ENCODE measurements at regions not wholly inside any gene's neighbourhood (a gene's known extent, or its start where the extent isn't known, plus 50 kb on each side); places are given as distances from the start of the nearest gene placed in this dataset.

DNA sequence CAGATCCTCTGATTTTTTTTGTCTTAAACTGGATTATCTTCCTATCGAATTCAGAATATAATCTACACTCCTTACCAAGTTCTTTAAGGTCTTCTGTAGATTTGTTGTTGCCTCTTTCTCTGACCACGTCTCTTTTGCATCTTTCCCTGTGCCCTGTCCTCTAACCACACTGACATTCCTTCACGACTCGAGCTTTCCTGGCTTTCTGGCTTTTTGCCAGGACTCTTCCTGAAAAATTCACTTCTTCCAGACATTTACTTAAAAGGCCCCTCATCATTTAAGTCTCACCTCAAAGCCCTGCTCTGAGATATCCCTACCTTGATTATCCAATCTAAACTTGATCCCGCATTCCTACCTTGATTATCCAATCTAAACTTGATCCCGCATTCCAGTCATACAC lies 422.3 kb upstream of the DCN start:
- DNase-seq (ENCODE audit: low spot score): no peak
- H3K27ac Mint-ChIP-seq: no peak overlapping the region
- no peaks in the 10 kb centered on the region for H3K27me3 Mint-ChIP-seq (ENCODE audit: low read depth)
- H3K4me3 Mint-ChIP-seq: no peak overlapping the region
- H3K4me1 Mint-ChIP-seq (ENCODE audit: low read depth): peaks cover 3% of the 10 kb centered on the region
- H3K36me3 Mint-ChIP-seq (ENCODE audit: low read depth): no peaks in the 10 kb centered on the region
- H3K9me3 Mint-ChIP-seq: no peaks in the 10 kb centered on the region

DNA sequence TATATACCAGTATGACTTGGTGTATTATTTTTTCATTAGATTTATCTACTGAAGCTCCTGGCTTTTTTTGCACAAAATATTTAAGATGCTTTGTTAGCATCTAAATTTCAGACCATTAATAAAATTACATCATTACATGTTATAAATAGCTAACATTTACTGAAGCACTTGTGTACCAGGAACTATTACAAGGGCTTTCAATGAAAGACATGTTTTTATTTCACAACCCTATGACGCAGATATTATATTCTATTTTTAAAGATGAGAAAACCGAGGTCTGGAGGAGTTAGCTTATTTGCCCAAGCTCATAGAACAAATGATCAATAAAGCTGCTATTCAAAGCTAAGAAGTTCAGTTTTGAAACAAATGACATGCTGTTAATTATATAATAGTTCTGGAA lies 420.4 kb upstream of the DCN start:
- H3K27me3 Mint-ChIP-seq (ENCODE audit: low read depth): no peaks in the 10 kb centered on the region

DNA sequence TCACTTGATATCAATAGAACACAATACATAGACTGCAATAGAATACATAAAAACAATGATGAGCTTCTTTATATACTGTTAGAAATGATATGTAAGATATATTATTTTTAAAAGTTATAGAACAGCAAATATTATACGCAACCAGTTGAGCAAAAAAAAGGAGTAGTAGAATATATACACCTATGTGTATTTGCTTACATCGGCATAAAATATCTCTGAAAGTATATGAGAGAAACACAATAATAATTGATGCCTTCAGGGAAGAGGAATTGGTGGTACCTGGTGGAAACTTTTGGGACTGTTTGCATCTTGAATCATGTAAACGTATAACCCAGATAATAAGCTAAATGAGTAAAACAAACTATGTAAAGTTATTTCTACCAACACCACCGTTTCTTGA lies 418.4 kb upstream of the DCN start:
- H3K27ac Mint-ChIP-seq: no peak overlapping the region
- no peak overlapping the region for H3K4me3 Mint-ChIP-seq
- DNase-seq (ENCODE audit: low spot score): no peak
- H3K27me3 Mint-ChIP-seq (ENCODE audit: low read depth): no peaks in the 10 kb centered on the region
- no peaks in the 10 kb centered on the region for H3K36me3 Mint-ChIP-seq (ENCODE audit: low read depth)
- no peaks in the 10 kb centered on the region for H3K4me1 Mint-ChIP-seq (ENCODE audit: low read depth)
- peaks cover 7% of the 10 kb centered on the region for H3K9me3 Mint-ChIP-seq

More for the DNA sequence above, 420.4 kb upstream of the DCN start:
- Mint-ChIP-seq H3K27ac (no peak overlapping the region), H3K4me1 (ENCODE audit: low read depth) (no peaks in the 10 kb centered on the region), H3K36me3 (ENCODE audit: low read depth) (no peaks in the 10 kb centered on the region), H3K9me3 (peaks cover 7% of the 10 kb centered on the region), H3K4me3 (no peak overlapping the region)
- no peak for DNase-seq (ENCODE audit: low spot score)

DNA sequence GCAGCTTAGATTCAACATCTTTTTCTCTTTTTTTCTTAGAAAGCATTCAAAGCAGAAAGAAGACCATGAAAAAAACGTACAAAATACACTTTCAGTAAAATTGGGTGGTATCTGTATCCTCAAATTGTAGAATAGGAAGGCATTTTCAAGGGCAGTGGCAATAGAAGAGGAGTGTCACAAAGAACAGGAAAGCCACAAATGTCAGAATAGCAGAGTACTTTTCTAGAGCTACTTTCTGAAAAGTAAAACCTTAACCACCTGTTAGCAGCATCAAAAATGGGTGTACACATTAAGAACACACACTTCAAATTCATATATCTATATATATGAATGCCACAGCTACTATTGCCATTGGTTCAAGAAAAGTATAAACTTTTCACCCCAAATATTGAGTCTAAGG lies 412.1 kb upstream of the DCN start:
- H3K4me1 Mint-ChIP-seq (ENCODE audit: low read depth): peaks cover 2% of the 10 kb centered on the region
- no peaks in the 10 kb centered on the region for H3K36me3 Mint-ChIP-seq (ENCODE audit: low read depth)
- H3K9me3 Mint-ChIP-seq: peaks cover 5% of the 10 kb centered on the region
- no peak for DNase-seq (ENCODE audit: low spot score)
- H3K27me3 Mint-ChIP-seq (ENCODE audit: low read depth): no peaks in the 10 kb centered on the region
- H3K4me3 Mint-ChIP-seq: no peak overlapping the region
- no peak overlapping the region for H3K27ac Mint-ChIP-seq

DNA sequence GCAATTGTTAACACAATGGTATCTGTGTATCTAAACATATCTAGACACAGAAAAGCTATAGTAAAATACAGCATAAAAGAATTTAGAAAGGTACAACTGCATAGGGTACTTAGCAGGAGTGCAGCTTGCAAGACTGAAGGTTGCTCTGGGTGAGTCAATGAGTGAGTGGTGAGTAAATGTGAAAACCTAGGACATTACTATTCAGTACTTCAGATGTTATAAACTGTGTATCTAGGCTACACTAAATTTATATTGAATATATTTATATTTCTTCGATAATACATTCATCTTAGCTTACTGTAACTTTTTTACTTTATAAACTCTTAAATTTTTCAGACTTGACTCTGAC lies 409.0 kb upstream of the DCN start:
- no peaks in the 10 kb centered on the region for H3K9me3 Mint-ChIP-seq
- no peak overlapping the region for H3K4me3 Mint-ChIP-seq
- peaks cover 4% of the 10 kb centered on the region for H3K4me1 Mint-ChIP-seq (ENCODE audit: low read depth)
- H3K36me3 Mint-ChIP-seq (ENCODE audit: low read depth): no peaks in the 10 kb centered on the region
- no peak for DNase-seq (ENCODE audit: low spot score)
- H3K27me3 Mint-ChIP-seq (ENCODE audit: low read depth): no peaks in the 10 kb centered on the region
- no peak overlapping the region for H3K27ac Mint-ChIP-seq

DNA sequence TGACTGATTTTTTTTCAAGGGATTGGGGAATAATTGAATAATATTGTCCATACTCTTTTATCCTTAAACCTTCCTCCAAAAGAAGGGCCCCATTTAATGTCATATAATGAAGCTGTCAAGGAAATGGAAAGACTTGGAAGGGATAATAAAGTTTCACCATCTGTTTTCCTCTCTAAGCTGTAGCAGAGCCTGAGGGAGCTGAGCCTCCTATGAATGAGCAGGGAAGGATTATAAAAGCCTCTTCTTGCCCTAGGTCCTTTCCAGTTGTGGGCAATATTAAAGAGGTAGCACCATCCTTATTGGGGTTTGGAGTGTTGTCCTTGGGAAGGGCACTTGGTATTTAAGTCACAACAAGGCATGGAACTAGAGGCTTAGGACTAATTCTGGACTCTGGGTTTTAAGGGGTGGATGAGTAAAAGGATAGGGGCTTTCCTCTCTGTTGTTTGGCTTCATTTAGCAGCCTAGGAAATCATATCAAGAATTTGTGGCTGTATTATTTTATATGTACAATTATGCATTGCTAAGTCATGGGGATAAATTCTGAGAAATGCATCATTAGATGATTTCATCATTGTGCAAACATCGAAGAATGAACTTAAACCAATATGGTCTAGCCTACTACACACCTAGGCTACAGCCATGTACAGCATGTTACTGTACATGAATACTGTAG lies 408.5 kb upstream of the DCN start:
- no peak overlapping the region for H3K4me3 Mint-ChIP-seq
- H3K27me3 Mint-ChIP-seq (ENCODE audit: low read depth): no peaks in the 10 kb centered on the region
- no peak for DNase-seq (ENCODE audit: low spot score)
- no peaks in the 10 kb centered on the region for H3K36me3 Mint-ChIP-seq (ENCODE audit: low read depth)
- H3K27ac Mint-ChIP-seq: no peak overlapping the region
- H3K4me1 Mint-ChIP-seq (ENCODE audit: low read depth): peaks cover 4% of the 10 kb centered on the region
- H3K9me3 Mint-ChIP-seq: no peaks in the 10 kb centered on the region

DNA sequence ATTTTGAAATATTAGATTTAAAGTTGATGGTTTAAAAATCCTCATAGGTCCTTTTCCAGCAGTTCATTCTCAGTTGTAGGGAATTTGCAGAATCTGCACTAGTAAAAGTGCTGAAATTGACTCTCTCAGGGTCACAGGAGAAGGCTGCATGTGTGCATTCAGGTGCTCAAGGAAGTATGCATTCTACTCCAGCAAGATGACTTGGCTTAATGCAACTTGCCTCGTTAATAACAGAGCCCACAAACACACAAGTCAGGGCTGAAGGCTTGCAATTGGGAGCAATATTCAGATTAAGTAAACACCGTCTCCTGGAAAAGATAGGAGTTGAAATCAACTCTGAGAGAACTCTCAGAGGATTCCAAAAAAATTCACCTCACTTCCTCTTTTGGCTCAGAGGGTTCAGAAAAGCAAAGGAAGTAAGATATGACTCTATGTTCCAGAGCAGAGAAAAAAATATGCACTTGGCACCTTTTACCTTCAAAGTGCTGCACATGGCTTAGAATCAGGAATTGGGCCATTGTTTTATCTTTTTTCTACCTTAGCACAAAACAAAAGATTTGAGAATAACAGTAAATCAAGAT lies 406.3 kb upstream of the DCN start:
- no peak overlapping the region for H3K27ac Mint-ChIP-seq
- no peaks in the 10 kb centered on the region for H3K9me3 Mint-ChIP-seq
- peaks cover 2% of the 10 kb centered on the region for H3K4me1 Mint-ChIP-seq (ENCODE audit: low read depth)
- H3K4me3 Mint-ChIP-seq: no peak overlapping the region
- no peak for DNase-seq (ENCODE audit: low spot score)
- no peaks in the 10 kb centered on the region for H3K36me3 Mint-ChIP-seq (ENCODE audit: low read depth)
- H3K27me3 Mint-ChIP-seq (ENCODE audit: low read depth): no peaks in the 10 kb centered on the region

DNA sequence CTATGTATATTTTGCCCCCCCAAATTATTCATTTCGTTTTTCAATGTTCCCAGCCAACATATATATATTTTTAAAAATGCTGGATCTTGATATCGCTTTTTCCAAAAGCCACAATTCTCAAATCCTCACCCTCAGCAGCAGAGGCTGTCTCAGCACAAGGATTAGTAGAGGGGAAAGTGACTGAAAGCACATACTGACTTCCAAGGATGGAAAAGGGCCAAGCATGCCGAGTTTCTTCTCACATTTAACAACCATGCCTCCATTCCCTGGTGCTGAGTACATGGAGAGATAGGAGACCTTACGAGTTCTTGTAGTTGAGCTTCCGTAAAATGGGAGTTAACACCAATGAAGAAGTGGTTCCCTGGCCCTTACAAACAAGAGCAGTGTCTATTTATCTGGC lies 403.4 kb upstream of the DCN start:
- no peak for DNase-seq (ENCODE audit: low spot score)
- H3K4me3 Mint-ChIP-seq: no peak overlapping the region
- H3K27me3 Mint-ChIP-seq (ENCODE audit: low read depth): no peaks in the 10 kb centered on the region
- H3K9me3 Mint-ChIP-seq: no peaks in the 10 kb centered on the region
- H3K36me3 Mint-ChIP-seq (ENCODE audit: low read depth): no peaks in the 10 kb centered on the region
- H3K27ac Mint-ChIP-seq: no peak overlapping the region
- peaks cover 2% of the 10 kb centered on the region for H3K4me1 Mint-ChIP-seq (ENCODE audit: low read depth)

DNA sequence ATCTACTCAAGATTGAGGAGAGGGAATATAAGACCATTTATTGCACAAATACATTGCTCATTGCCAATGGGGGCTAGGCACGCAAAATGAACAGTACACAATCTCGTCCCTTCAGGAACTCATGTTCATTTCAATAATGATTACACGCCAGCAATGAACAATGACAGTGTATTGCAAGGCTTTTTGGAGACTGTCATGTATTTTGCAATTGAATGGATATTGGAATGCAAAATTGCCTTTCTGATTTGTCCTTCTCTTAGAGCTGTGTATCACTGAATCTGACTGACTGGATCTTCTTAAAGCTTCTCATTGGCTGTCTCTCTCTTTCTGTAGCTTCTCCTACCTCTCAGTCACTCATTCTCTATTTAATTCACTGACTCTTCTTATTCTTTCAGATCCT lies 400.2 kb upstream of the DCN start:
- no peak overlapping the region for H3K27ac Mint-ChIP-seq
- H3K4me3 Mint-ChIP-seq: no peak overlapping the region
- no peaks in the 10 kb centered on the region for H3K27me3 Mint-ChIP-seq (ENCODE audit: low read depth)
- H3K36me3 Mint-ChIP-seq (ENCODE audit: low read depth): no peaks in the 10 kb centered on the region
- no peaks in the 10 kb centered on the region for H3K9me3 Mint-ChIP-seq
- peaks cover 5% of the 10 kb centered on the region for H3K4me1 Mint-ChIP-seq (ENCODE audit: low read depth)
- no peak for DNase-seq (ENCODE audit: low spot score)

DNA sequence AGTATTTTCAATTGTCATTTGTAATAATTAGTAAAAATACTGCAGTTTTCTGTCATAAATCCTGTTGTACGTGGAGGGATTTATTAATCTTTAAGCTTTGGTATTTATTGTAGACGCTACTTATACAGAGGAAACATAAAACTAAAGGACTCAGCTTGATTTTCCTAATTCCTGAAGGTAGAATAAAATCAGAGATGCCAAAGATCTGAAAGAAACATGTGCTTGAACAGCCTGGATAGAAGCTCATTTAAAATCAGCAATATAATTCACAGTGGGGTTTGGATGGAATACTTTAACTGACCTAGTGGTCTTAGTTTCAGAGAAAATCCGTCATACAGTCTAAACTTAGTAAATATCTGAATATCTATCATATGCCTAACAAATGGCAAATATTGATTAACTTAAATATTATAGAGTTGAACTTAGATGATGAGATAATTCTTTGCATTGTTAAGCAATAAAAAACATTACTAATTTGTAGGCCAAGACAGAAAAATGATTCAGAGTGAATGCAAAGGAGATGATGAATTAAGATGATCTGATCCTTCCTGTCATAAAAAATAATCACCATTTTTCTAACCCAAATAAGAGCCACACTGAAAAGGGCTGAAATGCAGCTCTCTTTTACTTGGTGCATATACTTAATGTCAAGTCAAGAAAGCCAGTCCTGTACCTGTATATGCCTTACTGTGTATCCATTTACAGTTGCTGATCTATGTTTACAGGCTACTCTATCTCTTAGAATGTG lies 397.1 kb upstream of the DCN start:
- H3K27ac Mint-ChIP-seq: no peak overlapping the region
- no peak overlapping the region for H3K4me3 Mint-ChIP-seq

DNA sequence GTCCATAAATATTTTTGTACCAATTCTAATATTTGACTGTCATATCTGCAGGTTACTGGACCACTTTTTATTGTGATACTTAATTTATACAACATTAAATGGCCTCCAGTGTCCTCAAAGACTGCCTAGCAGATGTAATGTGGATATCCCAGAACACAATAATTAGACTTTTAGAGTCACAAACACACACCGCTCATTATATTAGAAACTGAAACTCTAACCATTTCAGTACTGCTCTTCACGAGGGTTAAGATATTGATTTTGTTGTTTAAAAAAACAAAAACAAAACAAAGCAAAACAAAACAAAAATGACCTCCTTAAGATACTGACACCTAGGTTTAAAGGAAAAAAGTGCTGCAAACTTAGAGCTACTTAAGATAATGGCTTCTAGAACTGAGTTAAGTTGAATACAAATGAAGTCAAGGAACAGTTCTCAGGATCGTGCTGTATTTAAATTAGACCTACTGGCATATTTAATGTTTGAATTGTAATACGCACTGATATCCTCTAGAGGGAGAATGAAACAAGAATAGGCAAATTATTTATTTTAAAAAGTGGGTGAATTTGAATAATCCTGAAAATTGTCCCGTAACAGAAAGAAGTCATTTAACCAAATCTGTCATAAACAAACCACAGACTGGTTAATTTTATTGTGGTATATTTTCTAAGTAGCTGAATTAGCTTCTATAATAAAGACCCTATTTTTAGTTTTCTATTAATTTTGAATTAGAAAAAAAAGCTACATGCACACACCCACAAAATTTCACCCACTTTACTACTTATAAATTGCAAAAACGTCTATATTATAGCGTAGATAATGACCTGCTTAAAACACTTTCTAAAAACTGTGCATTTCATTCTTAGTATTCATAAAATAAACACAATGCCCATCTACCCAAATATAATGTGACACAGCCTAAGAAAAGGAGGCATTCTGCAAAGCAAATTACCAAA lies 395.2 kb upstream of the DCN start:
- Mint-ChIP-seq H3K4me1 (ENCODE audit: low read depth) (peaks cover 8% of the 10 kb centered on the region), H3K4me3 (peak overlapping the region; percentile 79), H3K27ac (no peak overlapping the region), H3K27me3 (ENCODE audit: low read depth) (no peaks in the 10 kb centered on the region), H3K9me3 (no peaks in the 10 kb centered on the region), H3K36me3 (ENCODE audit: low read depth) (no peaks in the 10 kb centered on the region)
- no peak for DNase-seq (ENCODE audit: low spot score)

More for the DNA sequence above, 397.1 kb upstream of the DCN start:
- H3K9me3 Mint-ChIP-seq: no peaks in the 10 kb centered on the region
- no peaks in the 10 kb centered on the region for H3K36me3 Mint-ChIP-seq (ENCODE audit: low read depth)
- peaks cover 8% of the 10 kb centered on the region for H3K4me1 Mint-ChIP-seq (ENCODE audit: low read depth)
- no peaks in the 10 kb centered on the region for H3K27me3 Mint-ChIP-seq (ENCODE audit: low read depth)
- no peak for DNase-seq (ENCODE audit: low spot score)

DNA sequence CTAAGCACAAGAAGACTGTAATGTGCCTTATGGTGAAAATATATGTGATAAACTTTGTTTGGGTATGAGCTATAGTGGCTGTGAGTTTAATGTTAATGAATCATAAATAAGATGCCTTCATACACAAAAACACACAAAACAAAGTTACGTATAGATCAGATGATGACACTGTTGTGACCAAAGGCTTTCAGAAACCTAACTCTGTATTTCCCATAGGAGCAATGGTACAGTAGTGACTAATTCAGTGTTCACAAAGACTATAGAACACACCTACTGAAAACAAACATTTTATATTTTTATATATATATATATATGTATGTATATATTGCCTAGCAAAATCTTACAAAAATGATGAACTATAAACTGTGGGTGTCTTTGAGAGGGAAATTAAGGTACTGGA lies 393.8 kb upstream of the DCN start:
- peaks cover 8% of the 10 kb centered on the region for H3K4me1 Mint-ChIP-seq (ENCODE audit: low read depth)
- no peaks in the 10 kb centered on the region for H3K9me3 Mint-ChIP-seq

DNA sequence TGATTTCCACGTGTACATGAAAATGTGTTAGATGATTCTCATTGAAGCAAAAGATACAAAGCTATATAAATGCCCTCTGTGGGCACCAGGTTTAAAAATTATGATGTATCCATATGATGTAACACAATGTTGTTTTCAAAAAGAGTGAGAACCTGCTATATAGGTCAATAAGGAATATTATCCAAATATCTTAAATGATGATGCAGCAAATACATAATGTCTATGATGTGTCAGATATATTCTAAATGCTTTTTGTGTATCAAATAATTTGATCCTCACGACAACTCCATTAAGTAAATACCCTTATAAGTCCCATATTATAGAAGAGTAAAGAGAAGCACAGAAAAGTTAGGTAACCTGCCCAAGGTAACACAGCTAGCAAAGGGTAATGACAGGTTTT lies 393.0 kb upstream of the DCN start:
- Mint-ChIP-seq H3K9me3 (no peaks in the 10 kb centered on the region), H3K36me3 (ENCODE audit: low read depth) (no peaks in the 10 kb centered on the region), H3K4me1 (ENCODE audit: low read depth) (peaks cover 8% of the 10 kb centered on the region), H3K27me3 (ENCODE audit: low read depth) (no peaks in the 10 kb centered on the region), H3K27ac (no peak overlapping the region), H3K4me3 (no peak overlapping the region)
- DNase-seq (ENCODE audit: low spot score): no peak

More for the DNA sequence above, 393.8 kb upstream of the DCN start:
- no peak overlapping the region for H3K4me3 Mint-ChIP-seq
- H3K36me3 Mint-ChIP-seq (ENCODE audit: low read depth): no peaks in the 10 kb centered on the region
- no peak for DNase-seq (ENCODE audit: low spot score)
- no peak overlapping the region for H3K27ac Mint-ChIP-seq
- no peaks in the 10 kb centered on the region for H3K27me3 Mint-ChIP-seq (ENCODE audit: low read depth)

DNA sequence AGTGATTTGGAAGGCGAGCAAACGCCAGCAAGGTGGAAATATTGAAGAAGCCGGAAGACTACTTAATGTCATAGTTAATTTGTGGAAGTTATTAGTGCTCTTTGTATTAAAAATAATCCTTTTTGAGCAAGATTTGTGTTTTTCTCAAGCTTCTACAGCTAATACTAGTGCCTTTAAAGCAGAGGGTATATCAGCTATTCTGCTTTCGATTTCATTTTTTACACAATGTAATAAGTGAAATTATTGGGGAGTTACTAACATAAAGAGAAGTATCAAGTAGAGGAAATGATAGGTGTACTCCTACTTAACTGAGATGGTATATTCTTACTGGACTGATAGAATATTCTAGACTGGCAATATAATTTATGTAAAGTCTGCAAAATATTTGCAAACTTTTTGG lies 392.4 kb upstream of the DCN start:
- H3K9me3 Mint-ChIP-seq: no peaks in the 10 kb centered on the region

More for the DNA sequence above, 392.4 kb upstream of the DCN start:
- Mint-ChIP-seq H3K36me3 (ENCODE audit: low read depth) (no peaks in the 10 kb centered on the region), H3K4me1 (ENCODE audit: low read depth) (peaks cover 8% of the 10 kb centered on the region), H3K27me3 (ENCODE audit: low read depth) (no peaks in the 10 kb centered on the region), H3K4me3 (no peak overlapping the region), H3K27ac (no peak overlapping the region)
- no peak for DNase-seq (ENCODE audit: low spot score)

Measured in T-helper 2 cell treated with Interferon-gamma antibody and Interleukin-4, amounts not matched to agents 5 μg/mL and 100 μg/mL, for 36 hours (primary cell).